ENCODE measurements at regions not wholly inside any gene's neighbourhood (a gene's known extent, or its start where the extent isn't known, plus 50 kb on each side); places are given as distances from the start of the nearest gene placed in this dataset.

DNA sequence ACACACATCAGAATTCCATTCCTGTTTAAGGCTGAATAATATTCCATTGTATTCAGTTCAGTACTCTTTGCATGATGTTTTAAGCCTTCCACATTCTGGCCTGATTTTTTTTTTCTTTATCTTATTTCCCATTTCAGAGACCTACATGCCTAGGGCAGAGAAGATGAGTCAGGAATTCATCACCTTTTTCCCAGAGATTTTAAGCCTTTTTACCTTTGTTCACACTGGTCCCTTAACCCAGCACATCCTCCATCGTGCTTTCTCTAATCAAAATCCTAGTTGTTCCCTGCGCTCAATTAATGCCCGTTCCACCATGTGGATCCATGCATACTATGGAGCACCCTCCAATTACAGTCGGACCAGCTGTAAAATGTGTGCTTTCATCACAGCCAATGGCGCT, 245.1 kb downstream of the DHX15 start:
- Histone ChIP-seq H3K4me1 (no peaks in the 10 kb centered on the region), H3K27me3 (no peaks in the 10 kb centered on the region), H3K4me3 (replicated peaks in 1 of 3) (no peak overlapping the region), H3K36me3 (no peaks in the 10 kb centered on the region), H3K9me3 (no peaks in the 10 kb centered on the region), H3K27ac (no peak overlapping the region)
- no peak for DNase-seq
- TF ChIP-seq, protein P1, sequence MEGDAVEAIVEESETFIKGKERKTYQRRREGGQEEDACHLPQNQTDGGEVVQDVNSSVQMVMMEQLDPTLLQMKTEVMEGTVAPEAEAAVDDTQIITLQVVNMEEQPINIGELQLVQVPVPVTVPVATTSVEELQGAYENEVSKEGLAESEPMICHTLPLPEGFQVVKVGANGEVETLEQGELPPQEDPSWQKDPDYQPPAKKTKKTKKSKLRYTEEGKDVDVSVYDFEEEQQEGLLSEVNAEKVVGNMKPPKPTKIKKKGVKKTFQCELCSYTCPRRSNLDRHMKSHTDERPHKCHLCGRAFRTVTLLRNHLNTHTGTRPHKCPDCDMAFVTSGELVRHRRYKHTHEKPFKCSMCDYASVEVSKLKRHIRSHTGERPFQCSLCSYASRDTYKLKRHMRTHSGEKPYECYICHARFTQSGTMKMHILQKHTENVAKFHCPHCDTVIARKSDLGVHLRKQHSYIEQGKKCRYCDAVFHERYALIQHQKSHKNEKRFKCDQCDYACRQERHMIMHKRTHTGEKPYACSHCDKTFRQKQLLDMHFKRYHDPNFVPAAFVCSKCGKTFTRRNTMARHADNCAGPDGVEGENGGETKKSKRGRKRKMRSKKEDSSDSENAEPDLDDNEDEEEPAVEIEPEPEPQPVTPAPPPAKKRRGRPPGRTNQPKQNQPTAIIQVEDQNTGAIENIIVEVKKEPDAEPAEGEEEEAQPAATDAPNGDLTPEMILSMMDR (IDR thresholded peaks at IDR 0.05): no peak
- no peak for TF ChIP-seq POLR2A (IDR thresholded peaks at IDR 0.05)
- intact Hi-C loops (cut with DNase I): no loop called here
- 95 to 96% methylated on average over 5 of the region's 5 CpGs for WGBS, 2 donors

DNA sequence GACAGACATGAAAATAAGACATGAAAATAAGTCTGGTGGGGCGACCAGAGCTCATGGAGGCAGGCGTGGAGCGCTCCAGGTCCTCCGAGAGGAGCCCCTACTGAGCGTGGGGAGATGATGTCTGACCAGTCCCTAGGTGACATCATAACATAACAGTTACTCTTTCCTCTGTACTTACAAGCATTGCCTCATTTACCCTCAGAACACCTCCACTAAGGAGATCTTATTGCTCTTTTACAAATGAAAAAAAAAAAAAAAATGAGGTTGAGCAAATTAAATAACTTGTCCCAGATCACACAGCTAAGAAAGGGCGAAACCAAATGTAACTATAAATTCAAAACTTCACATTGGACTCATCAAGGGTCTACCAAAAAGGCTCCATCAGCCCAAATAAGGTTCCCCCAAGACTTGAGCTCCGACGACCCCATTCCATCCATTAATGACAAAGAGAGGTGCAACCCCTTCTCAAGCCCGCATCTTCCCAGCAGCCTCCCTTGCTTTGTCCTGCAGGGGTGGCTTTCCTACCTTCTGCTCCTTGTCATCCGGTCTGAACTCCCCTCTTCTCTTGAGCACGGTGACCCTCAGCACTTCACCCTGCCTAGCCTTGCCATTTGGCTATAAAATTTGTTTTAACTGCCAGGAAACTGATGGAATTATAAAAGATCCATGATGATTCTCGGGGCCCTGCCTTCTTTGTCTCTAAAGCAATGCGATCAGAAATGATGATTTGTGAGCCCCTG, 246.7 kb downstream of the DHX15 start:
- no peak for TF ChIP-seq POLR2A (IDR thresholded peaks at IDR 0.05)
- TF ChIP-seq, protein P1 (IDR thresholded peaks at IDR 0.05): no peak
- Histone ChIP-seq H3K36me3 (no peaks in the 10 kb centered on the region), H3K27ac (no peak overlapping the region), H3K27me3 (no peaks in the 10 kb centered on the region), H3K4me3 (replicated peaks in 1 of 3) (no peak overlapping the region), H3K9me3 (no peaks in the 10 kb centered on the region), H3K4me1 (no peaks in the 10 kb centered on the region)
- DNase-seq: no peak
- intact Hi-C loops (cut with DNase I): no loop called here
- WGBS, 2 donors: 92 to 93% methylated on average over 13 of the region's 13 CpGs

DNA sequence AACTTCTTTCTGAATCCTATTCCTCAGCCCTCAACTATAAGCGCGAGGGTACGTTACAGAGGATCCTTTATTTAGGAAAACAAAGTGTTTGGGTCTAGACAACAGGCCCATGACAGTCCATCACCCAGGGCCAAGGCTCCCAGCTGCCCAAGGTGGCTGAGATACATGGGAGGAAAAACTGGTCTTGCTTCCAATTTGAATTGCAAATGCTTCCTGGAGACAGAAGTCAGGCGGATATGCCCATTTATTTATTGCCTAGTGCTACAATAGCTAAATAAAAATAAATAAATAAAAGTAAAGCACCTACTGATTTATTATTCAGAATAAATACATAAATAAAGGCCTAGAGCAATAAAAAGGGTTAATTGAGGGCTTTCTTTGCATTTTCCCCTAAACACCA, 248.7 kb downstream of the DHX15 start:
- DNase-seq: no peak
- H3K36me3 ChIP-seq: no peaks in the 10 kb centered on the region
- intact Hi-C loops (cut with DNase I): no loop called here
- TF ChIP-seq, protein P1 (IDR thresholded peaks at IDR 0.05): no peak
- TF ChIP-seq POLR2A (IDR thresholded peaks at IDR 0.05): no peak
- no peak overlapping the region for H3K4me3 ChIP-seq (replicated peaks in 1 of 3)
- no peaks in the 10 kb centered on the region for H3K27me3 ChIP-seq
- no peaks in the 10 kb centered on the region for H3K4me1 ChIP-seq
- no peak overlapping the region for H3K27ac ChIP-seq
- WGBS, 2 donors: 95 to 96% methylated on average over 4 of the region's 4 CpGs
- no peaks in the 10 kb centered on the region for H3K9me3 ChIP-seq

DNA sequence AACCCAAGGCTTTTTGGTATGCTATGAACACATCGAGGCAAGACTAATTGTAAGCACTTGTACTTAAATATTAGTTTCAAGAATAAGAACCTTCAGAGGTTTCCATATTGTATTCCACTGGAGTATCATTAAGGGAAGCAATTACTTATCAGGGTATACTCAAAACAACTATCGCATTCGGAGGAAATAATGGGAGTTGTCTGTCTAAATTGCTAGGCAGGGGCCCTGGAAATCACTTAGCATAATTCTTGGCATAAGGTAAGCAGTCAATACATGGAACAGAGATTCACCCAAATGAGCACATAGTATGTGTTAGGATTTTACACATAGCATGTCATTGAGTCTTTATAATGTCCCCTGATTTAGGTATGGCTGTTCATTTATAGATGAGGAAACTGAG, 249.4 kb downstream of the DHX15 start:
- TF ChIP-seq POLR2A (IDR thresholded peaks at IDR 0.05): no peak
- TF ChIP-seq, protein P1 (IDR thresholded peaks at IDR 0.05): no peak
- 92 to 93% methylated on average over 3 of the region's 3 CpGs for WGBS, 2 donors
- H3K4me3 ChIP-seq (replicated peaks in 1 of 3): no peak overlapping the region

DNA sequence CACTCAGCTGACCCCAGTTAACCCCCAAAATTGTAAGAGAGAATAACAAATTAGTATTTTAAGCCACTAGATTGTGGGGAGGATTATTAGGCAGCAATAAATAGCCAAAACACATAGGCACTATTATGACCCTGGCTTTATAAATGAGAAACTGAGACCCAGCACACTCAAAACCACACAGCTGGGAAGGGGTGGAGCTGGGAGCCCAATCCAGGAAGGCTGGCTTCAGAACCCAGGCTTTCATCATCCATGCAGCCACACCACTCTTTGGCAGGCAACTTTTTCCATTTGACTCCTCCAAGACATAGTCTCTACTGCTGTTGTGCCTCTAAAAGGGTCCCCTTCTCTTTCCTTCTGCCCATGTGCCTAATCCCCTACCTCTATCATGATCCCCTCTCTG, 253.8 kb downstream of the DHX15 start:
- TF ChIP-seq, protein P1 (IDR thresholded peaks at IDR 0.05): no peak
- TF ChIP-seq POLR2A (IDR thresholded peaks at IDR 0.05): no peak
- no peak for DNase-seq
- intact Hi-C loops (cut with DNase I): no loop called here

More for the DNA sequence above, 249.4 kb downstream of the DHX15 start:
- no peaks in the 10 kb centered on the region for H3K9me3 ChIP-seq
- intact Hi-C loops (cut with DNase I): no loop called here
- H3K4me1 ChIP-seq: no peaks in the 10 kb centered on the region
- no peak for DNase-seq
- H3K36me3 ChIP-seq: no peaks in the 10 kb centered on the region
- H3K27me3 ChIP-seq: no peaks in the 10 kb centered on the region
- no peak overlapping the region for H3K27ac ChIP-seq

More for the DNA sequence above, 253.8 kb downstream of the DHX15 start:
- Histone ChIP-seq H3K27me3 (no peaks in the 10 kb centered on the region), H3K9me3 (no peaks in the 10 kb centered on the region), H3K4me1 (no peaks in the 10 kb centered on the region), H3K36me3 (no peaks in the 10 kb centered on the region), H3K27ac (no peak overlapping the region), H3K4me3 (replicated peaks in 1 of 3) (no peak overlapping the region)
